GM12865 (cell line): ENCODE measurements at regions not wholly inside any gene's neighbourhood (a gene's known extent, or its start where the extent isn't known, plus 50 kb on each side); places are given as distances from the start of the nearest gene placed in this dataset.

ENCODE experiments used
- DNase-seq: peaks from one replicate; pipeline ENCODE4 v3.0.0; 2010; ENCODE audit warnings: low read depth
- H3K4me3 ChIP-seq: 2 replicates; pipeline ENCODE4 v1.5.1; 2011; ENCODE audit warnings: mild to moderate bottlenecking, low read depth, low read length, control low read depth
- TF ChIP-seq, protein P1 (sequence below): IDR thresholded peaks from 2 replicates; pipeline ENCODE4 v1.5.1; 2011; ENCODE audit warnings: low read length, control low read depth, low read depth, inconsistent platforms; ENCODE audit not compliant: insufficient read depth; ENCODE audit errors: missing control alignments

DNA sequence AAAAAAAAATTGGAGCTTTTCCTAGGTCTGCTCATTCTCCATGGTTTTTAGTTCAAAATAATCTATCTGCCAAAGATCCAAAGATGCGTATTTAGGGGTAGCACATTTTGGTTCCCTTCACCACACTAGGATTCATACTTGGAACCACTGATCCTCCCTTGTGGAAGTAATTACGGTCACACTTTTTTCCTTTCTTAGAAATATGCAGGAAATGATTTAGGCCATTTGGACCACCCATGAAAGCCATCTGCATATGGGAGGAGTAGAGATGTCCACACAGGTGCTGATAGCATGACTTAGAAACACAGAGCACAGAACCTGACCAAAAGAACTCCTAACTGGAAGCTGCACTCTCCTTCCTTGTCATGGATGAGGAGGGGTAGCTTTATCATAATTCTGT is 105.9 kb upstream of the RAI14 start:
- H3K4me3 ChIP-seq = no peak overlapping the region
- TF ChIP-seq, protein P1, sequence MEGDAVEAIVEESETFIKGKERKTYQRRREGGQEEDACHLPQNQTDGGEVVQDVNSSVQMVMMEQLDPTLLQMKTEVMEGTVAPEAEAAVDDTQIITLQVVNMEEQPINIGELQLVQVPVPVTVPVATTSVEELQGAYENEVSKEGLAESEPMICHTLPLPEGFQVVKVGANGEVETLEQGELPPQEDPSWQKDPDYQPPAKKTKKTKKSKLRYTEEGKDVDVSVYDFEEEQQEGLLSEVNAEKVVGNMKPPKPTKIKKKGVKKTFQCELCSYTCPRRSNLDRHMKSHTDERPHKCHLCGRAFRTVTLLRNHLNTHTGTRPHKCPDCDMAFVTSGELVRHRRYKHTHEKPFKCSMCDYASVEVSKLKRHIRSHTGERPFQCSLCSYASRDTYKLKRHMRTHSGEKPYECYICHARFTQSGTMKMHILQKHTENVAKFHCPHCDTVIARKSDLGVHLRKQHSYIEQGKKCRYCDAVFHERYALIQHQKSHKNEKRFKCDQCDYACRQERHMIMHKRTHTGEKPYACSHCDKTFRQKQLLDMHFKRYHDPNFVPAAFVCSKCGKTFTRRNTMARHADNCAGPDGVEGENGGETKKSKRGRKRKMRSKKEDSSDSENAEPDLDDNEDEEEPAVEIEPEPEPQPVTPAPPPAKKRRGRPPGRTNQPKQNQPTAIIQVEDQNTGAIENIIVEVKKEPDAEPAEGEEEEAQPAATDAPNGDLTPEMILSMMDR = no peak
- DNase-seq = no peak

DNA sequence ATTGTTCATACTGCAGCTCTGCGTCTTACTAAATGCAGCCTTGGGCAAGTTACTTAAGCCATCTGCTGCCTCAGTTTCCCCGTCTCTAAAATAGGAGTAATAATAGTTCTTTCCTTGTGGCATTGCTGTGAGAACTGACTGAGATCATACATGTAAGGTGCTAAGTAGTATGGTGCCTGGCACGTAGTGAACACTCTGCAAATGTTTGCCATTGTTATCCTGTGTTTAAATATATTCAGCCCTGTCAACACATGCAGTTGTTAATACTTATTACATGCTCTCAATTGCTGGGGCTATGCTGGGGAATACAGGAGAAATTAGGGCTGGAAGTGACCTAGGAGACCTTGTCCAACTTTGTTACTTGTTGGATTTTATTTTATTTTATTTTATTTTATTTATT is 105.2 kb upstream of the RAI14 start:
- H3K4me3 ChIP-seq = no peak overlapping the region
- TF ChIP-seq, protein P1 = no peak
- no peak for DNase-seq

DNA sequence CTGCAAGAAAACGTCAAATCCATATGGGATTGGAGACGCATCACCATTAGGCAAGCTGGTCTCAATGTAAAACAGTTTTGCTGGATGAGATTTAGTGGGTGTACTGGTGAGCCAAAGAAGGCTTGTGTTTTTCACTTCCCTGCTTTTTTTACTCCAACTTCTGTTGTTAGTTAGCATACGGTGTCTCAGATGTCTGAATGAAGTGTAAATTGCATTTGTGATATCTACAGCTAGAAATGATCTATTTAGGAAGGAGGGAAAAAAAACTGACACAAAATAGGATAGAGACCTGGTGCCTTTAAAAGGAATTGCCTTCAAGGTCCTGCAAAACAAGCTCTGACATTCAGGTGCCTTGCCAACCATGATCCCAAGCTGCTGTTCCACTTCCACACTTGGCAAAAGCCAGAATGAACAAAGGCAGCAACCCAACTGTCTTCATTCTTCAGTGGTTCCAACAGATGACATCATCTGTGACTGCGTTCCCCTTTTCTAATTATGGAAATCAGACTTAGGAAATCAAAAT is 104.2 kb upstream of the RAI14 start:
- TF ChIP-seq, protein P1 = no peak
- no peak overlapping the region for H3K4me3 ChIP-seq
- no peak for DNase-seq

DNA sequence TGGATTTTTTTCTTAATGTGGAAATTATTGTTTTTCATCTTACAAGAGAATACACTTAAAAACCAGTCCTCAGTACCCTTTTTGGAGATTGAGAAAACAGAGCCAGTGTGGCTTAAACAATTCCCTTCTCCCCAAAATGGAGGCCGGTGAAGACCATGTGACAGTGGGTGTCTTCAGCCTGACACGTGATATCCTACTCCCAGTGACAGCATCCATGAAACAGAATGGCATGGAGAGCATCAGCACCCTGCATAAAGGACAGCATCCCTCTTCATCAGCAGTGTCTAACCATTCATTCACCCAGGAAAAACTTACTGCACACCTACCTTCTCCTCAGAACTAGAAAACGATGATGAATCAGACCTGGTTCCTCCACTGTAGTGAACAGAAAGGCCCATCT is 103.4 kb upstream of the RAI14 start:
- DNase-seq = no peak
- TF ChIP-seq, protein P1 = no peak
- no peak overlapping the region for H3K4me3 ChIP-seq

DNA sequence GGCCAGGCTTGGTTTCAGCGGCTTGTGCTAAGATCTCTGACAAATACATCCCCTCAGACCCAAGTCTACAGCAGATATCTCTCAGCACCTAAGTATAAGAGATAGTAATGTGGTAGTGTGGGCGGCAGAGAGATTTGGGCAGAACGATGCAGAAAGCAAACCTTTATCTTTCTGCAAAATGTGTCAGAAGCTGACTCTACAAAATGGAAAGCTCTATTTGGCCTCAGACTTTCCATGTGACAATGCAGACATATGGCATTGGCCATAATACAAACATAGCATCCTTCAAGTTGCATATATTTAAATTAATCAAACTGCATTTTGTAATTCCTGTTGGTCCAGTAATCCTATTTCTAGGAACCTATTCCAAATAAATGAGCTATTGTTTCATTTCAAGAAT is 102.5 kb upstream of the RAI14 start:
- H3K4me3 ChIP-seq = no peak overlapping the region
- TF ChIP-seq, protein P1 = no peak
- no peak for DNase-seq

DNA sequence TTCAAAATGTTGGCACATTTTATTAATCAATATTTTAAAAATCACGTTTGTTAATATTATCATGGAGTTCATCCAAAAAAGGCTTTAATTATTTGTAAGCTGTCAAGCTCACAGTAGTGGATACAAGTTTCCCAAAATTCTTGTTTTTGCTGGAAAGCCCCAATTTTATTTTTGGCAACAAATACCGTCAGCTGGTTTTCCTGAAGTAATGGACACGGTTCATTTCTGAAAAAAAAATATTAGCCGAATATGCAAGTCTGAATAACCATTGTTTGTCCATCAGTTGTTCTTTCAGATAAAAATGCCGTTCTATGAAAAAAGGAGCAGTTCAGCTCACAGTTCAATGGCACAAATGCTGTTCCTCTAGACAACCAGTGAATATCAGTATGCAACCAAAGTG is 101.5 kb upstream of the RAI14 start:
- TF ChIP-seq, protein P1 = no peak
- no peak for DNase-seq
- H3K4me3 ChIP-seq = no peak overlapping the region

DNA sequence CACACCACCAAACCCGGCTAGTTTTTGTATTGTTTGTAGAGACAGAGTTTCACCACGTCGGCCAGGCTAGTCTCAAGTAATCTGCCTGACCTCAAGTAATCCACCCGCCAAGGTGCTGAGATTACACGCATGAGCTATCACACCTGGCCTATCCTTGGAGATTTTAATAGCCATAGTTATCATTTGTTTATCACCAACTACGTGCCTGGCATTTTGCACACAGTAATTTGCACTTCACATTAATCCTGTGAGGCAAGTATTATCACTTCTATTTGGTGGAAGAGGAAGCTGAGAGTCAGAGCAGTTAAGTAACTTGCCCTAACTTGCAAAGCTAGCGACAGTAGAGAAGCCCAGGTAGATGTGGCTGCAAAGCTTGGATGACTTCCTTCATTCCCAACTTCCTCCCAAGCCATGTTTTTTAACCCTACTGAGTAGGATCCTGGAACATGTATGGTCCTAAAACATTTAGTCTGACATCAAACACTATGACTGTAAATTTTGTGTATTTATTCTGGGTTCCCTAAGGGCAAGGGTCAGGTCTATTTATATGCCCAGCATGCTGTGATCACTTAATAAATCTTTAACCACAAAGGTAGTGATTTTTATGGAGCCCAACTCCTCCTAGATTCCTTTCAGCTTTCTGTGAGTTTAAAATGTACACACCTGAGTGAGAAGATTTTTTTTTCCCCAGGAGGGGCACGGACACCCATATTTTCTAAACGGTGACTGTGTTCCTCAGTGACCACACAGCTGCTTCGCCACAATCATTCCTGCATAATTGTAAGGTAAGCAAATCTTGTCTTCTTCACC is 100.2 kb upstream of the RAI14 start:
- no peak overlapping the region for H3K4me3 ChIP-seq
- DNase-seq = no peak
- TF ChIP-seq, protein P1 = no peak
